ENCODE measurements at regions not wholly inside any gene's neighbourhood (a gene's known extent, or its start where the extent isn't known, plus 50 kb on each side); places are given as distances from the start of the nearest gene placed in this dataset.
"Not testable (repeated sequence)": the region's sequence is repeated elsewhere in the genome, so short reads cannot be mapped to it uniquely, and the experiment has no call there.

DNA sequence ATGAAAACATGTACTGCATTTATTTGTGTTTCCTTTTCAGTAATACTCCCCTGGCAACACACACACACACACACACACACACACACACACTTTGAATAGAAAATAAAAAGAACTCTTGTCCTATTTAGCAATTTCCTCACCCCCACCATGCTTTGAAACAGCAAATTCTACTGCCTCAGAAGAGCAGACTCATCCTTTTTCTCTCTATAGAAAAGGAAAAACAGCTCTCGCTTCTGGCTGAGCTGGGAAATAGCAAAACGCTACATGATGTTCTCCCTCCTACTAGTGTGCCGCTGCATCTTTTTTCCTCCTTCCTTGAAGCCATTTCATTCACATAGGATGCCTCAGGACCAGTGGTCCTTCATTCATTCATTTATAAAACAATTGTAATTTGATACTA lies 453.6 kb downstream of the CSNK1G3 start:
- DNase-seq: no peak

GRCh38 chr5:123964884-123965283 lies 452.9 kb downstream of the CSNK1G3 start:
- no peak for DNase-seq

- no peak for DNase-seq
These were observed 448.5 kb downstream of the CSNK1G3 start for GRCh38 chr5:123960526-123960925.

- no peak for DNase-seq
These were observed 439.6 kb downstream of the CSNK1G3 start for GRCh38 chr5:123951582-123951977.

DNA sequence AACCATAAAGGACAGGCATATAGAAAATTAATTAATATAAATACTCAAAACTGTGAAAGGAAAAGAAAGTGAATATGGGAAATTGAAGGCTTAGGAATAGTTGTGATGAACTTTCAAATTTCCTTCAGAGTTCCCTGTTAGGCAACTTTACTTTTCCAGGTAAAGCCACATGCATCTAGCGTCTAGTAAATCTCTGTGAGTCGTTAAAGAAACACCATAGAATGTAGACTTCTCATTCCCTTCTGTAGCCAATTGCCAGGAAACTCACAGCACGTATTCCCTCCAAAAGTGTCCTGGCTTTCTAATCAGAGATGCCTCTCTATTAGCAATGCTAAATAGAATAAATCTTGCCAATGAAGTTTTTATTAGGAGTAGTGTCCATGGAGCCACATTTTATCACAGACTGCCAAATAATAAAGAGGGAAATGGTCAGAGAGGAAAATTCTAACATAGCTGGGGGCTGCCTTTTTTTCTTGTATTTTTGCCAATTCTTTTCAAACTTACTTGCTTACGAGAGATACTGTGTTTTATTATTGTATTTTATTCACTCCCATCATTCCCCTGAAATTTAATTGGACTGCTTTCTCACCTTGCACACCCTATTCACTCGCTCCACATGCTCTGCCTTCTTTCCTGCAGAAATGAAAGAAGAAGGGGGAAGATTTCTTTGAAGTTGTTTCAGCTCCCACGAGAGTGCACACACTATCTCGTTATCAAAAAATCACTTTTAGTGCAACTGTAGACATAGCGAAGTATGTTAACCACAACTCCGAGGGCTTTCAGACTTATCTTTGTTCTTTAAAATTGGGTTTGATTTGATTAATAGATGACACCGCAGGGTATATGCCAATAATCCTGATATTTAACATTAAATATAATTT lies 439.0 kb downstream of the CSNK1G3 start:
- DNase-seq: no peak

DNA sequence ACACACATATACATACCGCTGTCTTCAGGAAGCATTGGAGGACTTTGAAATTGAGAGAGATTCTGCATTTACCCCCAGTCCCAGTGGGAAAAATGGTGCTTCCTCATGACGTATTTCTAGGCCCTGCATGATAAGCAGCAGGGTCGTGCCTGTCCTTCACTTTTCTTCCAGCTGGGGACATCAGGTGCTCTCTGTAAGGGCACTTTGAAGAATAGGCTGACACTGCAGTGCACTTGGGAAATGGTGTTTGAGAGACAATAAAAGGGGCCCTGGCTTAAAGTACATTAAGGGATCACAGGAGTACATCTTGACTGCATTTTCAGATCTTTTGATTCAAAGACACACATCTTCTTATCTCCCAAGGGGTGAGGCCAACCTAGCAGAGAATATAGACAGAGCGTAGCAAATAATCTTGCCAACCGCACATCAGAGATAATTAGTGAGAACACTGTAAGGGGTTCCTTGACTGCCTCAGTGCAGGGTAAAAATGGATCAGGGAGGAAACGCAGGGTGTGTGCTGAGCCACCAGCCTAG lies 437.9 kb downstream of the CSNK1G3 start:
- DNase-seq: no peak

- DNase-seq: no peak
These were observed 437.2 kb downstream of the CSNK1G3 start for GRCh38 chr5:123949043-123949804.

DNA sequence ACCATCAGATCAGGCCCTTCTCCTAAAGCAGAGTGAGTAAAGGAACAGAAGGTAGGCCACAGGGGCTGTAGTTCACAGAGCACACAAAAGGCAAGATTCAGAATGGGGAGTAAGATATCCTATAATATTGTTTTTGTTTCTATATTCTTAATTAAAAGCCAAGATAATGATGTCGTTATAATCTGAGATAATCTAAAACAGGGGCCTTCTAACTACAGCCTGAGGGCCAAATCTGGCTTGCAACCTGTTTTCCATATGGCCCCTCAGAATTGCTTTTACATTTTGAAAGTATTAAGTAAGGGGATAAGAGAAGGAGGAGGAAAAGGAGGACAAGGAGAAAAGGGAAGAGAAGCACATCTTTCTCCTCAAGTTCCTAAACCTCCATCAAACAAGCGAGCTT lies 435.8 kb downstream of the CSNK1G3 start:
- DNase-seq: no peak

GRCh38 chr5:123945548-123945947 lies 433.6 kb downstream of the CSNK1G3 start:
- no peak for DNase-seq

DNA sequence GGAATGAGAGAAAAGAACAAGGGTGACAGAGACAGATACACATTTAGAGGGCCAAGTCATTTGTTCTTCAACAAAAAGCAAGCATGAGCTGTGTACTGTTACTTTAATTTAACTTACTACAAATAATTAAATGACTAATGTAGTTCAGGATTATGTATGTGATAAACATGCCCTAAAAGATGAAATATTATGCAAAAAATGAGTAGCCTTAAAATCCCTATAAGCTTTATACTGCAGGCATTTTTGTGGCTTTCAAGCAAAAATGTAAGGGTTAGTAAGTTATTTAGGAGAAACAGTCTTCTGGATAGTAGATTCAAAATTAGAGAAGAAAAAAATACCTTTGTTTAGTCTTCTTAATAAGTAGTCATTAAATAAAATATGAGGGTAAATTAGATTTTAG lies 431.2 kb downstream of the CSNK1G3 start:
- DNase-seq: no peak

GRCh38 chr5:123940416-123940815 lies 428.4 kb downstream of the CSNK1G3 start:
- DNase-seq: no peak

- peak; percentile 66 for DNase-seq
These were observed 425.3 kb downstream of the CSNK1G3 start for GRCh38 chr5:123937230-123937629.

DNA sequence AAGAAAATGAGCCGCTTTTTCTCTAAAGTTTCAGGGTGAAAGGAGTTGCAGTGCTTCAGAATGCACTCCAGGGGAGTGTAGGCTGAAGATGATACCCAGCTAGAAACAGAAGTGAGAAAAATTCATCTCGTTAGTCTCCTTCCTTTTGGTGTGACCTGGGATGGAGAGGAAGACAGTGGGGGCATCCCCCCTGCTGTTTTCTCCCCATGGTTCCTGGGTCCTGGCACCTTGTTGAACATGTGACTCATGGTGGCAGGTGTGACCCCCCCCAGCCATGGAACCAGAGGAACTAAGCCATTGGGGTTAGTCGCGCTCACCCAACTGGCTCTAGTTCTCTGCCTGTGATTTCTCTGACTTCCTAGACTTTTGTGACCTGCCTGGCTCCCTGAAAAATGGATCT lies 424.6 kb downstream of the CSNK1G3 start:
- no peak for DNase-seq

DNA sequence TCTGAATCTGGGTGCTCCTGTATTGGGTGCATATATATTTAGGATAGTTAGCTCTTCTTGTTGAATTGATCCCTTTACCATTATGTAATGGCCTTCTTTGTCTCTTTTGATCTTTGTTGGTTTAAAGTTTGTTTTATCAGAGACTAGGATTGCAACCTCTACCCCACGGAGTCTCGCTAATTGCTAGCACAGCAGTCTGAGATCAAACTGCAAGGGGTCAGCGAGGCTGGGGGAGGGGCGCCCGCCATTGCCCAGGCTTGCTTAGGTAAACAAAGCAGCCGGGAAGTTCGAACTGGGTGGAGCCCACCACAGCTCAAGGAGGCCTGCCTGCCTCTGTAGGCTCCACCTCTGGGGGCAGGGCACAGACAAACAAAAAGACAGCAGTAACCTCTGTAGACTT lies 421.8 kb downstream of the CSNK1G3 start:
- DNase-seq: not testable (repeated sequence)

- DNase-seq: no peak
These were observed 417.1 kb downstream of the CSNK1G3 start for GRCh38 chr5:123929055-123929474.

DNA sequence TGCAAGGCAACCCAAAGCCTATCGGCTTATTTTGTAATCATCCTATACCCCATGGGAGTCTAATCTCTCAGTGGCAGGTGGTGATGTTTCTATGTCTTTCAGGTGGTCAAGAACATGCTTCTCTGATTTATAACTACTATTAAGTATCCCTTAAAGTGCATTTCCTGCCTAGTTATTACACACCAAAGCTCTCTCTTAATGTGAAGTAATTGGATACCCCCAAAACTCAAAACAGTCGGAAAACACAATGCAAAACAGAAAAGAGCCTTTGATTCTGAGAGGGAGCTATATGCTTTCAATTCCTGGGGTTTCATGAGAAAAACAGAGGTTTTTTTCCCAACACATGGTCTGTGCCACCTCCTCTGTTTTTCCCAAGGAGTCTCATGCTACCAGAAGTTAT lies 416.4 kb downstream of the CSNK1G3 start:
- DNase-seq: no peak

- no peak for DNase-seq
These were observed 409.2 kb downstream of the CSNK1G3 start for GRCh38 chr5:123921193-123921592.

GRCh38 chr5:123916345-123917121 lies 404.6 kb downstream of the CSNK1G3 start:
- no peak for DNase-seq

DNA sequence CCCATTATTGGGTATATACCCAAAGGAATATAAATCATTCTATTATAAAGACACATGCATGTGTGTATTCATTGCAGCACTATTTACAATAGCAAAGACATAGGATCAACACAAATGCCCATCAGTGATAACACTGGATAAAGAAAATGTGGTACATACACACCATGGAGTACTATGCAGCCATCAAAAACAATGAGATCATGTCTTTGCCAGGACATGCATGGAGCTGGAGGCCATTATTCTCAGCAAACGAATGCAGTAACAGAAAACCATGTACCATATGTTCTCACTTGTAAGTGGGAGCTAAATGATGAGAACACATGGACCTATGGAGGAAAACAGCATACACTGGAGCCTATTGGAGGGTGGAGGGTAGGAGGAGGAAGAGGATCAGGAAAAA lies 402.4 kb downstream of the CSNK1G3 start:
- no peak for DNase-seq

DNA sequence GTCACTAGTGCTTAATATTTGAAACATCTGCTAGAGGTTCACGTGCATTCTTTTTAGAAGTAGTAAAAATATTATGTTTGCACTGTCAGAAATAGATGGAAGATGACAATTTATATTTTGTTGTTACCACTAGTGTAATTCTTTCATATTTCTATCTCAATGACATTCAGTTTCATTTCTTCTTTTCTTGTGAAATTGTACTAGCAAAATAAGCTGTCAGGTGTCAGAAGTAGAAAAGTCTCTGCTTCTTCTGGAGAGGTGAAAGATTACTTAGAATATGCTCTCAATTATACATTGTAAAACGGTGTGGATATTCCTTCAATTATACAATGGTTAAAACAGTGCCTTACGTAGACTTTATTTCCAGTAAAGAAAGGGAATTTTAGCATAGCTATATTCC lies 395.4 kb downstream of the CSNK1G3 start:
- no peak for DNase-seq

GRCh38 chr5:123906698-123907295 lies 394.8 kb downstream of the CSNK1G3 start:
- DNase-seq: no peak

GRCh38 chr5:123885081-123885480 lies 373.1 kb downstream of the CSNK1G3 start:
- no peak for DNase-seq

DNA sequence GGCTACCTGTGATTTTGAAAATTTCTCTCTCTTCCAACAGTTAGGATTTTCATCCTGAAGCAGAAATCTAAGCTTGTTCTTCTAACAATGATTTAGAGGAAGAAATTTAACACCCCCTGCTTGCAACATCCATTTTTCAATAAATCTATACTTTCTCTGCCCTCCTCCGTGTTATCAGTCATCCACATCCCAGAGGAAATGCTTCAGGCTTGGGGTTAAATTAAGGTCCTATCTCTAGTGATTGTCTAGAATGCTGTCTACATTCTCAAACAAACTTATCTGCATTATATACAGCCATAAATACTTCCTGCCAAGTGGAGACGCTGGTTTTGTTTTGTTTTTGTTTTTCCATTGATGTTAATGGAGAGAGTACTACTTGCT lies 371.0 kb downstream of the CSNK1G3 start:
- no peak for DNase-seq

All from hematopoietic multipotent progenitor cell treated with erythropoietin and hydrocortisone succinate and interleukin-3 and kit ligand, for 4 days (in vitro differentiated cells).